ENCODE measurements at regions not wholly inside any gene's neighbourhood (a gene's known extent, or its start where the extent isn't known, plus 50 kb on each side); places are given as distances from the start of the nearest gene placed in this dataset.

DNA sequence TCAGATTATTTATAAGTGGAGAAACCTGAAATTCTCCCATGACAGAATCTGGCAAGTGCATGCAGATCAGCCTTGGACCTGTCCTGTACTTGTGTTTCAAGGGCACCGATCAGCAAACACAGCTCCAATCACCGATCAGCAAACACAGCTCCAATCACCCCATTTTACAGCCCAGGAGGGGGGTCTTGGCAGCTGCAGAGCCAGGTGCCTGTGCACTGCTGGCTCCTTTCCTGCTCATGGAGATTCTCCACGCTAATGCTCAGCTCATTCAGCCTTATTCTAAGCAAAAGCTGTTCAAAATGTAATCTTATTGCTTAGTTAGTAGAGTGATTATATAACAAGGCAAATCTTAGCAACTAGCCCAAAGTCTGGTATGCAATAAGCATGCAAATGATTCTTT lies 623.1 kb upstream of the HS6ST1 start:
- no peaks in the 10 kb centered on the region for H3K36me3 ChIP-seq (ENCODE audit: insufficient read depth, low read length)
- H2AFZ ChIP-seq (ENCODE audit: low read depth, low read length): no peak overlapping the region
- no peaks in the 10 kb centered on the region for H3K9me3 ChIP-seq (ENCODE audit: low read length)
- no peaks in the 10 kb centered on the region for H3K27me3 ChIP-seq (ENCODE audit: insufficient read depth, low read length)
- no peaks in the 10 kb centered on the region for H3K4me1 ChIP-seq (ENCODE audit: insufficient read depth, low read length)
- H3K4me3 ChIP-seq (ENCODE audit: low read length): no peak overlapping the region

DNA sequence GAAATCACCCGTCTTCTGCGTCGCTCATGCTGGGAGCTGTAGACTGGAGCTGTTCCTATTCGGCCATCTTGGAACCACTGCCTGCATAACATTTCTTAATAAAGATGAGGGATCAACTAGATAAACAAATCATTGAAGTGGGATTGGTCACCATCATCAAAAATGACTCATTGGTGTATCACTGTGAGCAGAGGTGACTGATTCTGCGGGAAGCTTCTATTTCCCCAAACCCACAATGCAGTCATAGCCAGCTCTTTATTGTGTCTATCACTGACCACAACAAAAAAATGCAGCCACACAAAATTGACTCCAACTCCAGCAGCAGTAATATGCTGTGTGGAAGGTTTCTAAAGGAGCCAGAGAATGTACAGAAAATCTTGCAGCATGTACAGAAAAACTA lies 630.7 kb upstream of the HS6ST1 start:
- H2AFZ ChIP-seq (ENCODE audit: low read depth, low read length): no peak overlapping the region
- H3K4me3 ChIP-seq (ENCODE audit: low read length): no peak overlapping the region
- no peaks in the 10 kb centered on the region for H3K27me3 ChIP-seq (ENCODE audit: insufficient read depth, low read length)
- no peaks in the 10 kb centered on the region for H3K4me1 ChIP-seq (ENCODE audit: insufficient read depth, low read length)
- H3K9me3 ChIP-seq (ENCODE audit: low read length): peaks cover 1% of the 10 kb centered on the region
- H3K36me3 ChIP-seq (ENCODE audit: insufficient read depth, low read length): no peaks in the 10 kb centered on the region

- H3K4me1 ChIP-seq (ENCODE audit: insufficient read depth, low read length): no peaks in the 10 kb centered on the region
- H3K36me3 ChIP-seq (ENCODE audit: insufficient read depth, low read length): no peaks in the 10 kb centered on the region
- peaks cover 1% of the 10 kb centered on the region for H3K9me3 ChIP-seq (ENCODE audit: low read length)
- no peak overlapping the region for H2AFZ ChIP-seq (ENCODE audit: low read depth, low read length)
- H3K27me3 ChIP-seq (ENCODE audit: insufficient read depth, low read length): no peaks in the 10 kb centered on the region
- no peak overlapping the region for H3K4me3 ChIP-seq (ENCODE audit: low read length)
Measured at GRCh38 chr2:128950758-128951157, 632.1 kb upstream of the HS6ST1 start.

- H3K9me3 ChIP-seq (ENCODE audit: low read length): no peaks in the 10 kb centered on the region
- no peaks in the 10 kb centered on the region for H3K36me3 ChIP-seq (ENCODE audit: insufficient read depth, low read length)
- no peaks in the 10 kb centered on the region for H3K27me3 ChIP-seq (ENCODE audit: insufficient read depth, low read length)
Measured at GRCh38 chr2:128958241-128958640, 639.6 kb upstream of the HS6ST1 start.

DNA sequence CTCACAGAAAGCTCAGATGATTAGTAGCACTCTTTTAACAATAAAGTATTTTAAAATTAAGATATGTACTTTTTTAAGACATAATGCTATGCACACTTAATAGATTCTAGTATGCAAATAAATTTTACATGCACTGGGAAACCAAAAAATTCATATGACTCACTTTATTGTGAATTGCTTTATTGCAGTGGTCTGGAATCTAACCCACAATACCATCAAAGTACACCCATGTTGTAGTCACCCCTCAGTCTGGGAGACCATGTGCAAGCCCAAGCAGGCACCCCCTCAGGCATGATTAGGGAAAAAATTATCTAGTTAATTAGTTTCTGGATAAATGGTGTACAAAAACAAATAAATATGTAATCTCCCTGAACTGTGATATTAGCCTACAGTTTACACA lies 649.0 kb upstream of the HS6ST1 start:
- no peaks in the 10 kb centered on the region for H3K9me3 ChIP-seq (ENCODE audit: low read length)
- H3K27me3 ChIP-seq (ENCODE audit: insufficient read depth, low read length): no peaks in the 10 kb centered on the region
- H2AFZ ChIP-seq (ENCODE audit: low read depth, low read length): no peak overlapping the region
- H3K36me3 ChIP-seq (ENCODE audit: insufficient read depth, low read length): no peaks in the 10 kb centered on the region
- no peaks in the 10 kb centered on the region for H3K4me1 ChIP-seq (ENCODE audit: insufficient read depth, low read length)
- no peak overlapping the region for H3K4me3 ChIP-seq (ENCODE audit: low read length)

More at GRCh38 chr2:128958241-128958640, 639.6 kb upstream of the HS6ST1 start:
- no peaks in the 10 kb centered on the region for H3K4me1 ChIP-seq (ENCODE audit: insufficient read depth, low read length)
- no peak overlapping the region for H3K4me3 ChIP-seq (ENCODE audit: low read length)
- no peak overlapping the region for H2AFZ ChIP-seq (ENCODE audit: low read depth, low read length)

DNA sequence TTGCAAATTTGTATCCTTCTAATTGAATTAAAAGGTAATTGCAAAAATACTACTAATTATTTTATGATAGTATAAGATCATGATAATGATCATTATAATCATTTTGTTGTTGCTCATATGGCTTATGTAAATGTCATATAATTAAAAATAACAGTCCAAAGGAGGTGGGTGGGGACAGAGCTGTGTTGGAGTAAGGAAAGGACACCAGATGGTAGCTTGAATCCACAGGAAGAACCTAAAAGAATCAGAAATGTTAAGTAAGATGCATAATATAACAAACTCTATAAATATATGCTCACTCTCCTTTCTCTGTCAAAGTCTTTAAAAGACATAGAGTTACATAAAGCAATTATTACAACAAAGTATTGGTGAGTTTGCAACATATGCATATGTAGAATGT lies 650.7 kb upstream of the HS6ST1 start:
- no peak overlapping the region for H3K4me3 ChIP-seq (ENCODE audit: low read length)

DNA sequence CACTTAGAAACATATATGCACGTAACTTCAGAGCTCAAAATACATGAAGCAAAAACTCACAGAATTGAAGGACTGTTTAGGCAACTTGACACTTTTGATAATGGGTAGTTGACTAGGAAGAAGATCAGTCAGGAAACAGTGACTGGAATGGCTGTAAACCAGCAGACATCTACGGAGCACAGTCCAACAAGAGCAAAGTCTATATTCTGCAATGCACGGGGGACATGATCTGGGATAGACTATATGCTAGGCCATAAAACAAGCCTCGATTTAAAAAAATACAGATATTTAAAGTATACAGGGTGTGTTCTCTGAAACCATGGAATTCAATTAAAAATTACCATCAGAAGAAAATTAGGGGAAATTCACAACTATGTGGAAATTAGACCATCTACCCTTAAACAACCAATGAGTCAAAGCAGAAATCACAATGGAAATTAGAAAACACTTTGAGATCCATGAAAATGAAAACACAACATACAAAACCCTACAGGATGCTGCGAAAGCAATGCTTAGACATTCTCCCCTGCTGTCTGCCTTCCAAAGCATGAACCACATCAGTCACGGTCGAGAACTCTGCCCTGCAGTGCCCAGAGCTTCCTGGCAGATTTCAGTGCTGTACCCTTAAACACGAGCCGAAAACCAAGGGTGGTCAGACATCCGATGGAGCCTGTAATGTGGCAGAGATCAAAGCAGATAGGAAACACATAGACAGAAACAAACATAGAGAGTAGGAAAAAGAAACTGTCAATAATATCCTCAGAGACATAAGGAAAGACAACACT lies 651.9 kb upstream of the HS6ST1 start:
- H3K4me1 ChIP-seq (ENCODE audit: insufficient read depth, low read length): no peaks in the 10 kb centered on the region
- H2AFZ ChIP-seq (ENCODE audit: low read depth, low read length): no peak overlapping the region
- no peaks in the 10 kb centered on the region for H3K27me3 ChIP-seq (ENCODE audit: insufficient read depth, low read length)
- no peak overlapping the region for H3K4me3 ChIP-seq (ENCODE audit: low read length)
- H3K36me3 ChIP-seq (ENCODE audit: insufficient read depth, low read length): no peaks in the 10 kb centered on the region
- H3K9me3 ChIP-seq (ENCODE audit: low read length): no peaks in the 10 kb centered on the region

More for the DNA sequence above, 650.7 kb upstream of the HS6ST1 start:
- no peaks in the 10 kb centered on the region for H3K36me3 ChIP-seq (ENCODE audit: insufficient read depth, low read length)
- no peaks in the 10 kb centered on the region for H3K4me1 ChIP-seq (ENCODE audit: insufficient read depth, low read length)
- no peaks in the 10 kb centered on the region for H3K27me3 ChIP-seq (ENCODE audit: insufficient read depth, low read length)
- H2AFZ ChIP-seq (ENCODE audit: low read depth, low read length): no peak overlapping the region
- no peaks in the 10 kb centered on the region for H3K9me3 ChIP-seq (ENCODE audit: low read length)

DNA sequence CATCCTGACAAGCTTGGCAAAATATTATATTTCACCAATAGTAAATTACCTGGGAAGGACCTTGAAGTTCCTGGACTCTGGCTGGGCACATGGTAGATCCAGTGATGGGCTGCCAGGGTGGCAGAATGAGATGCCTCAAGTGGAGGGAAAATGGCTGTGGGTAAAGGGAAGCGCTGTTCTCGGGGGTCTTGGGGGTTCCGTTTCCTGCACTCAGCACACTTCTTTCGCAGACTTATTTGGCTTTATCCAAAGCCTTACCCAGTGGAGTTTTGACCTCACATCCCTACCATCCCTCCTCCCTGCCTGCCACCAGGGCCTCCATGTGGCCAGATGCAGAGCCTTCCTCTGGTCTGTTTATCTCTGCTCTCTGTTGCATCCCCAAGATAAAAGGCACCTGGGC lies 654.9 kb upstream of the HS6ST1 start:
- no peaks in the 10 kb centered on the region for H3K9me3 ChIP-seq (ENCODE audit: low read length)
- H3K27me3 ChIP-seq (ENCODE audit: insufficient read depth, low read length): no peaks in the 10 kb centered on the region
- no peak overlapping the region for H2AFZ ChIP-seq (ENCODE audit: low read depth, low read length)
- no peaks in the 10 kb centered on the region for H3K36me3 ChIP-seq (ENCODE audit: insufficient read depth, low read length)
- H3K4me3 ChIP-seq (ENCODE audit: low read length): no peak overlapping the region
- no peaks in the 10 kb centered on the region for H3K4me1 ChIP-seq (ENCODE audit: insufficient read depth, low read length)

- Histone ChIP-seq H3K4me1 (ENCODE audit: insufficient read depth, low read length) (no peaks in the 10 kb centered on the region), H2AFZ (ENCODE audit: low read depth, low read length) (no peak overlapping the region), H3K9me3 (ENCODE audit: low read length) (no peaks in the 10 kb centered on the region), H3K36me3 (ENCODE audit: insufficient read depth, low read length) (no peaks in the 10 kb centered on the region), H3K27me3 (ENCODE audit: insufficient read depth, low read length) (no peaks in the 10 kb centered on the region), H3K4me3 (ENCODE audit: low read length) (no peak overlapping the region)
Measured at GRCh38 chr2:128978212-128978611, 659.5 kb upstream of the HS6ST1 start.

DNA sequence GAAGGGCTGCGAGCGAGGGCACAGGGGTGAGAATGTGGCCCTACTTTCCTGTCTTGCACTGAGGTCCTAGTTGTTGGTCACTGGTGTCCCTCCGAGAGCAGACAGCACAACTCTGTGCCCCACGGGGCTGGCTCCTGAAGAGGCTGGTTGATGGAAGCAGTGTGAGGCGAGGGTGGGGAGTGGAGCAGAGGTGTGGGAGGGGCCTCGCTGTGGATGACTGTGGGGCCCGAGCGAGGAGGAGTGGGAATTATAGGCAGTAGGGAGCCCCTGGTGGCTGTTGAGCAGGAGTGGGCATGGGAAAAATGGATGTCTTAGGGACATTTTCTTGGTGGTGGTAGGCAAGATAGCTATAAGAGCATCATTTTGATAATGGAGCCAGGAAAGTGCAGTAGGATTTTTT lies 660.5 kb upstream of the HS6ST1 start:
- Histone ChIP-seq H3K9me3 (ENCODE audit: low read length) (no peaks in the 10 kb centered on the region), H3K4me3 (ENCODE audit: low read length) (no peak overlapping the region), H3K36me3 (ENCODE audit: insufficient read depth, low read length) (no peaks in the 10 kb centered on the region), H2AFZ (ENCODE audit: low read depth, low read length) (no peak overlapping the region), H3K27me3 (ENCODE audit: insufficient read depth, low read length) (no peaks in the 10 kb centered on the region), H3K4me1 (ENCODE audit: insufficient read depth, low read length) (no peaks in the 10 kb centered on the region)

DNA sequence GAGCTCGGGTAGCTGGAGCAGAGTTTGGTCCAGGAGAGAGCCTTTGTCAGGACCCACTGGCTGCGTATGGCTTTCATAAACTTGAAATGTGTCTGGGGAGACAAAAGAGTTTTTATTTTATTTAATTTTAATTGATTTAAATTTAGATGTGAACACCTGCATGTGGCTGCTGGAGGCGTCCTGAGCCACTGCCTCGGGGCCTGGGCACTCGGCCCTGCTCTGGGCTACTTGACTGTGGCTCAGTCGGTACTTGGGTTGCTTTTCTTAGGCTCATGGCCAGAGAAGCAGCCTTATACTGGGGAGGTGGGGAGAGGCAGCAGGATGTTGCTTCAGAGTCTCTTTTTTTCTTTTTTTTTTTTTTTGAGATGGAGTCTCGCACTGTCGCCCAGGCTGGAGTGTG lies 661.8 kb upstream of the HS6ST1 start:
- Histone ChIP-seq H2AFZ (ENCODE audit: low read depth, low read length) (no peak overlapping the region), H3K4me3 (ENCODE audit: low read length) (no peak overlapping the region), H3K4me1 (ENCODE audit: insufficient read depth, low read length) (no peaks in the 10 kb centered on the region), H3K27me3 (ENCODE audit: insufficient read depth, low read length) (no peaks in the 10 kb centered on the region), H3K9me3 (ENCODE audit: low read length) (no peaks in the 10 kb centered on the region), H3K36me3 (ENCODE audit: insufficient read depth, low read length) (no peaks in the 10 kb centered on the region)

DNA sequence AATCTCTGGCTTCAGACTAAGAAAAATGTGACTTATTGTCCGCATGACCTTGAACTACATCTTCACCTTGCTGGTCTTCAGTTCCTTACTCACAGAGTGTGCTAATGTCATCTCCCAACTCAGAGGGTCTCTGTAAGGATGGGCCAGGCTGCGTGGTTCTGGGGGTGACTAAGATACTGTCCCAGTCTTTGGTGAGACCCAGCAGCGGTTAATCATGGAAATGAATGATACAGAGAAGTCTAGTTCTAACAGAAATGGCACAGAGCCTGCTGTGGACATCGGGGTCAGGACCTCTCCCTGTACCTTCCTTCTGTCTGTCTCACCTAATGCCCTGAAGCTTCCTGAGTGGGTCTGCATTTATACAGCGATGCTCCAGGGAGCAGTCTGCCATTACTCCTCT lies 662.7 kb upstream of the HS6ST1 start:
- H3K27me3 ChIP-seq (ENCODE audit: insufficient read depth, low read length): no peaks in the 10 kb centered on the region
- H3K36me3 ChIP-seq (ENCODE audit: insufficient read depth, low read length): no peaks in the 10 kb centered on the region

DNA sequence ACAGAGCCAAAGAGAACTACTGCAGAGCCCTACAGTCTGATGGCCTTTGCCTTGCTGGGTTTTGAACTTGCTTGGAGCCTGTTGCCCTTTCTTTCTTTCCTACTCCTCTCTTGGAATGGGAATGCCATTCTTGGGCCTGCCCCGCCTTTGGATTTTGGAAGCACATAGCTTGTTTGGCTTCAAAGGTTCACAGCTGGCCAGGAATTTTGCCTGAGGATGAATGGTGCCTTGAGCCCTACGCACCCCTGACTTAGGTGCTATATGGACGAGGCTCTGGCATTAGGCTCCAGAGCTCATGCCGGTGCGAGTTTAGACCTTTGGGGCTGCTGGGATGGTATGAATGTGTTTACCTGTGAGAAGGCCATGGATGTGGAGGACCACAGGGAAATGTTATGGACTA lies 663.3 kb upstream of the HS6ST1 start:
- no peaks in the 10 kb centered on the region for H3K9me3 ChIP-seq (ENCODE audit: low read length)
- peaks cover 6% of the 10 kb centered on the region for H3K4me1 ChIP-seq (ENCODE audit: insufficient read depth, low read length)

More for the DNA sequence above, 662.7 kb upstream of the HS6ST1 start:
- Histone ChIP-seq H2AFZ (ENCODE audit: low read depth, low read length) (no peak overlapping the region), H3K4me3 (ENCODE audit: low read length) (no peak overlapping the region), H3K9me3 (ENCODE audit: low read length) (no peaks in the 10 kb centered on the region), H3K4me1 (ENCODE audit: insufficient read depth, low read length) (peaks cover 6% of the 10 kb centered on the region)

GRCh38 chr2:128982670-128983069 lies 664.0 kb upstream of the HS6ST1 start:
- no peak overlapping the region for H3K4me3 ChIP-seq (ENCODE audit: low read length)
- no peaks in the 10 kb centered on the region for H3K9me3 ChIP-seq (ENCODE audit: low read length)
- no peaks in the 10 kb centered on the region for H3K27me3 ChIP-seq (ENCODE audit: insufficient read depth, low read length)
- H3K36me3 ChIP-seq (ENCODE audit: insufficient read depth, low read length): no peaks in the 10 kb centered on the region
- peaks cover 6% of the 10 kb centered on the region for H3K4me1 ChIP-seq (ENCODE audit: insufficient read depth, low read length)
- H2AFZ ChIP-seq (ENCODE audit: low read depth, low read length): no peak overlapping the region

More for the DNA sequence above, 663.3 kb upstream of the HS6ST1 start:
- Histone ChIP-seq H2AFZ (ENCODE audit: low read depth, low read length) (no peak overlapping the region), H3K36me3 (ENCODE audit: insufficient read depth, low read length) (no peaks in the 10 kb centered on the region), H3K4me3 (ENCODE audit: low read length) (no peak overlapping the region), H3K27me3 (ENCODE audit: insufficient read depth, low read length) (no peaks in the 10 kb centered on the region)
